Keratinocyte (primary cell): ENCODE measurements at regions not wholly inside any gene's neighbourhood (a gene's known extent, or its start where the extent isn't known, plus 50 kb on each side); places are given as distances from the start of the nearest gene placed in this dataset.

Source experiments
- DNase-seq: peaks from one replicate; pipeline ENCODE4 v3.0.0-alpha.2; 2011; ENCODE audit warnings: low read depth, missing footprints, low spot score
- FAIRE-seq: peaks from 2 replicates; lab custom pipeline; 2011; peaks lifted over from hg19 to GRCh38; lab: Jason Lieb, UNC
- H2AFZ ChIP-seq: 2 replicates; pipeline ENCODE4 v1.6.0; 2012; ENCODE audit warnings: low read length, control low read depth, inconsistent platforms; ENCODE audit not compliant: control insufficient read depth
- H3K27ac ChIP-seq: 2 replicates; pipeline ENCODE4 v1.5.1; 2011; ENCODE audit warnings: low read length; ENCODE audit not compliant: control insufficient read depth, insufficient read depth
- H3K27me3 ChIP-seq: 3 replicates; pipeline ENCODE4 v1.6.0; 2011; ENCODE audit warnings: low read length; ENCODE audit not compliant: control insufficient read depth, insufficient read depth; ENCODE audit errors: extremely low read depth
- H3K36me3 ChIP-seq, 2 experiments: 2 replicates in 1 of 2; 3 replicates in 1 of 2; pipeline ENCODE4 v1.5.1; 2011; ENCODE audit warnings: low read length in 2 of 2, mild to moderate bottlenecking in 1 of 2; ENCODE audit not compliant: control insufficient read depth in 2 of 2, insufficient read depth in 2 of 2; ENCODE audit errors: extremely low read depth in 1 of 2
- H3K4me1 ChIP-seq: 3 replicates; pipeline ENCODE4 v1.5.1; 2011; ENCODE audit warnings: low read length; ENCODE audit not compliant: control insufficient read depth, insufficient read depth; ENCODE audit errors: extremely low read depth
- H3K4me2 ChIP-seq: 3 replicates; pipeline ENCODE4 v1.6.0; 2011; ENCODE audit warnings: low read depth, low read length; ENCODE audit not compliant: control insufficient read depth, insufficient read depth; ENCODE audit errors: extremely low read depth
- H3K4me3 ChIP-seq, 3 experiments: fragments of 200-600 bp in 1 of 3; sonication (generic) in 1 of 3; 2 replicates in 2 of 3; 3 replicates in 1 of 3; pipeline ENCODE4 v1.5.1; 2011 to 2016; ENCODE audit warnings: low read length in 3 of 3, mild to moderate bottlenecking in 3 of 3, control low read depth in 2 of 3, inconsistent platforms in 1 of 3, low read depth in 1 of 3, mixed read lengths in 1 of 3, mixed run types in 1 of 3, moderate library complexity in 1 of 3; ENCODE audit not compliant: control insufficient read depth in 2 of 3, insufficient read depth in 2 of 3; ENCODE audit errors: extremely low read depth in 1 of 3
- H3K79me2 ChIP-seq: 2 replicates; pipeline ENCODE4 v1.6.0; 2012; ENCODE audit warnings: low read length; ENCODE audit not compliant: control insufficient read depth, insufficient read depth
- H3K9ac ChIP-seq: 3 replicates; pipeline ENCODE4 v1.6.0; 2011; ENCODE audit warnings: low read length; ENCODE audit not compliant: control insufficient read depth, insufficient read depth; ENCODE audit errors: extremely low read depth
- H3K9me1 ChIP-seq: 3 replicates; pipeline ENCODE4 v1.6.0; 2011; ENCODE audit warnings: low read length; ENCODE audit not compliant: control insufficient read depth, insufficient read depth; ENCODE audit errors: extremely low read depth
- H3K9me3 ChIP-seq: 2 replicates; pipeline ENCODE4 v1.5.1; 2012; ENCODE audit warnings: low read depth, low read length; ENCODE audit not compliant: control insufficient read depth
- H4K20me1 ChIP-seq: 3 replicates; pipeline ENCODE4 v1.6.0; 2011; ENCODE audit warnings: low read length; ENCODE audit not compliant: control insufficient read depth, insufficient read depth; ENCODE audit errors: extremely low read depth
- CTCF ChIP-seq, 3 experiments: IDR thresholded peaks in 1 of 3; conservative IDR thresholded peaks in 1 of 3; optimal IDR thresholded peaks in 1 of 3; 2 replicates in 2 of 3; 3 replicates in 1 of 3; pipeline versions ENCODE3 to v1.5.1; 2011; ENCODE audit warnings: low read length in 3 of 3, mild to moderate bottlenecking in 3 of 3, moderate library complexity in 2 of 3, control low read depth in 1 of 3, inconsistent platforms in 1 of 3; ENCODE audit not compliant: insufficient read depth in 2 of 3; ENCODE audit errors: extremely low read depth in 1 of 3
- EZH2 ChIP-seq: IDR thresholded peaks from one replicate; pipeline ENCODE4 v1.6.1; 2012; ENCODE audit warnings: inconsistent platforms, mild to moderate bottlenecking, low read length, moderate library complexity
- dilution Hi-C: fragments of 300-500 bp; cut with MboI; formaldehyde crosslinking; loops from one replicate; pipeline ENCODE4 v1.7.0; 2020; ENCODE audit warnings: low sequenced_read_pairs; ENCODE audit not compliant: extremely low pct_ligation_motif_present

DNA sequence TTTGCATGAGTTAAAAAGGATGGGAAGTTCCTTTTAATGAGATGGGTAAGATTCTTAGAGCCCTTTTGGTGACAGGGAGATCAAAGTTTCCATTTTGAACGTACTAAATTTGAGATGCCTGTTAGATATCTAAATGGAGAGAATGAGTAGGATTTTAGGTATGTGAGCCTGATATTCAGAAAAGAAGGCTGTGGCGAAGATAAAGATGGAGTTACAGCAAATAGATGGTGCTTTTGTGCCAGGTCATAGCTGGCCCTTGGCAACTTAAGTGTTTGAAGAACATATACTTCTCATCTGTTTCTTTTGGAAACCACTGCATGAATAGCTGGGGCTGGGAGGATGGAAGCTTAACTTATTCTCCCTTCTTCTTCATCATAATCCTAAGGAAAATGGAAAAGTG lies 282.5 kb downstream of the PTBP2 start:
- no peaks in the 10 kb centered on the region for H3K36me3 ChIP-seq
- TF ChIP-seq EZH2 (no peak), CTCF (optimal IDR thresholded peaks at IDR 0.05 in 1 of 3, IDR thresholded peaks at IDR 0.05 in 1 of 3, conservative IDR thresholded peaks at IDR 0.05 in 1 of 3; ENCODE audit: extremely low read depth in 1 of 3, insufficient read depth in 2 of 3, low read length in 3 of 3) (no peak)
- no peak overlapping the region for H2AFZ ChIP-seq
- H3K27ac ChIP-seq: no peak overlapping the region
- no peak overlapping the region for H3K9ac ChIP-seq
- peaks cover 3% of the 10 kb centered on the region for H3K27me3 ChIP-seq
- dilution Hi-C loops: no loop called here
- H3K4me2 ChIP-seq: no peak overlapping the region
- no peaks in the 10 kb centered on the region for H3K79me2 ChIP-seq
- H3K4me3 ChIP-seq: no peak overlapping the region
- FAIRE-seq: no peak
- H3K9me1 ChIP-seq: no peaks in the 10 kb centered on the region
- no peaks in the 10 kb centered on the region for H4K20me1 ChIP-seq
- no peak for DNase-seq
- H3K9me3 ChIP-seq: no peaks in the 10 kb centered on the region
- H3K4me1 ChIP-seq: no peaks in the 10 kb centered on the region

DNA sequence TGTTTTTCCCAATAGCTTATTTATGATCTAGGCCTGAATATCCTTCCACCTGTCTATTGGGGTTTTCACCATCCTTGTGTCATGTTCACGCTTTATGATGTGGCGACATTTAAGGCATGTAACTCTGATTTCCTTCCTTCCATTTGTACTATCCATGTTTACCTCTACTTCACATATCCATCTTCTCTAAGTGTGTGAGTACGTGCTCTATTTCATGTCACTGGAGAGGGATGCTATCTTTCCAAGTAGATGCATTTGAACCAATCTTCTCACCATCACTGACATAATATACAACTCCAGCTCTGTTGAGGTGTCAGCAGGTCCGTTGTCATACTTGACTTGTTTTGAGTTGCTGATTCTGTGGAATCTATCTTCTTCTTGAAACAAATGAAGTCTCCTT lies 283.2 kb downstream of the PTBP2 start:
- Histone ChIP-seq H3K9ac (no peak overlapping the region), H3K27me3 (peaks cover 3% of the 10 kb centered on the region), H3K4me1 (no peaks in the 10 kb centered on the region), H3K9me1 (no peaks in the 10 kb centered on the region), H3K36me3 (no peaks in the 10 kb centered on the region), H3K27ac (no peak overlapping the region), H3K79me2 (no peaks in the 10 kb centered on the region), H3K4me3 (no peak overlapping the region), H2AFZ (no peak overlapping the region), H4K20me1 (no peaks in the 10 kb centered on the region), H3K4me2 (no peak overlapping the region), H3K9me3 (no peaks in the 10 kb centered on the region)
- FAIRE-seq (no peak), DNase-seq (no peak)
- TF ChIP-seq CTCF (optimal IDR thresholded peaks at IDR 0.05 in 1 of 3, IDR thresholded peaks at IDR 0.05 in 1 of 3, conservative IDR thresholded peaks at IDR 0.05 in 1 of 3; ENCODE audit: extremely low read depth in 1 of 3, insufficient read depth in 2 of 3, low read length in 3 of 3) (no peak), EZH2 (no peak)
- dilution Hi-C loops: no loop called here
